ENCODE measurements at regions not wholly inside any gene's neighbourhood (a gene's known extent, or its start where the extent isn't known, plus 50 kb on each side); places are given as distances from the start of the nearest gene placed in this dataset.
"Not testable (repeated sequence)": the region's sequence is repeated elsewhere in the genome, so short reads cannot be mapped to it uniquely, and the experiment has no call there.

- TF ChIP-seq BHLHE40 (IDR thresholded peaks at IDR 0.05; ENCODE audit: low read depth, low read length); CTCF (conservative IDR thresholded peaks at IDR 0.05; ENCODE audit: low read depth, low read length); FOS (IDR thresholded peaks at IDR 0.05; ENCODE audit: low read depth, low read length); RFX5 (IDR thresholded peaks at IDR 0.05; ENCODE audit: low read depth, low read length); MAFK (IDR thresholded peaks at IDR 0.05; ENCODE audit: low read depth, low read length); ELK1 (IDR thresholded peaks at IDR 0.05; ENCODE audit: borderline replicate concordance, low read depth, low read length); MXI1 (IDR thresholded peaks at IDR 0.05; ENCODE audit: borderline replicate concordance, low read depth, low read length): not testable (repeated sequence)
Observed at GRCh38 chr5:77894103-77894502, 118.0 kb upstream of the TBCA start.

All from IMR-90 (cell line).